NCI-H446 treated with DMSO at 0.1 percent for 48 hours (cell line): ENCODE measurements at regions not wholly inside any gene's neighbourhood (a gene's known extent, or its start where the extent isn't known, plus 50 kb on each side); places are given as distances from the start of the nearest gene placed in this dataset.
"Not testable (repeated sequence)": the region's sequence is repeated elsewhere in the genome, so short reads cannot be mapped to it uniquely, and the experiment has no call there.

ENCODE experiments used
- DNase-seq: peaks from one replicate; lab custom pipeline; 2025; lab: John Stamatoyannopoulos, UW

DNA sequence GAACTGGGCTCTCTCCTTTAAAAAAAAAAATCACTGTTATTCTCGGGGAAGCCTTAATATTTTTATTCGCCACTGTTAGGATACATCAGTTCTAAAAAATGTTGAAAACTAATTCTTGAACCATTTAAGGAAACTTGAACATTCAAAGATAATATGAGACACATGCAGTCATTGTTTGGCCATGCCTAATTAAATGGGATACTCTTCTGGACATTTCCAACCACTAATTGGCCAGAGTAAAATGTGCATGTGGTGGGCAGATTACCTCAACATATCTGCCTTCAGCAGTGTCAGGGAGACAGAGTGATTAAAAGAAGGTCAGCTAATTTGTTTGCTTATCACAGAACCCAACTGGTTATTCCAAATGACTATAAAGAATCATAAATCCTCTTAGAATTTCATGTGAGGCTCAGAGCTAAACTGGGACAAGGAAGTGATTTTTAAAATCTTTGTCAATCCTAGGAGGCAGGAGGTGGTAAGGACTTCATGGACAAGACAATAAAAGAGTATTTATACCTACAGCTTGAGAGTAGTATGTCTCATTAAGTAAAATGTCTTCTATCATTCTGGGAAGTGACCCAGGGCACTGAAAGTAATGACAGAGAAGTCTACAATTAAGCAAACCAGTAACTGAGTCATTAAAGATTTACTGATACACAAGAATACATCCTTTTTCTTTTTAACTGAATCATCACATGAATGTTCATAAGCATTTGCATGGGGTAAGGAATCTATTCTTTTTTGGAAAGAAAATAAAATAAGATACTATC, 242.9 kb upstream of the TRPM3 start:
- no peak for DNase-seq

DNA sequence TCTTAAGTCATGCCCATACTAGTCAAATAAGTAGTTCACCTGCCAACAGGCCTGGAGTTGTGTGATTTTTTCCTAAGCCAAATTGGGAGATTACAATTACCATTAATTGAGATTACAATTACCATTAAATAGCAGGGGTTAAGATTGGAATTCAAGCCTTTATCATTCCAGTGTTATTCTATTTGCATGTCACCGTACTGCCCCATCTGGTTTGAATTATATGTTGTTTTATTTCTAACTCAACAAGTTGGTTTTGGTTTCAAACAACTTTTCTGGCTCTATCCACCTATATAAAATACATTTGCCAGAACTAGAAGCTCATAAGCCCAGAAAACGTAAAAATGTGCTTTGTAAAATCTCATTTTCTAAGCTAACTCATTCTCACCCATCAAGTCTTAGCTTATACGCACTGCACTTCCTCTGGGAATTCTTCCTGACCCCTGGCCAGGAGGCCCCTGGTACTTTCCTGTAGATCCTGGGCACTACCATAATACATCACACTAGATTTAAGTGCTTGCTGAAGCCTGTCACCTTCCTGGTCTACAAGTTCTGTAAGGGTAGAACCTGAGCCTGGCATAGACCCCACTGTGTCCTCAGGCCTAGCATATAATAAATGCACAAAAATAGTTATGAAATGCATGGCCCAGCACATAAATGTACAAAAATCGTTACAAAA, 242.0 kb upstream of the TRPM3 start:
- no peak for DNase-seq

DNA sequence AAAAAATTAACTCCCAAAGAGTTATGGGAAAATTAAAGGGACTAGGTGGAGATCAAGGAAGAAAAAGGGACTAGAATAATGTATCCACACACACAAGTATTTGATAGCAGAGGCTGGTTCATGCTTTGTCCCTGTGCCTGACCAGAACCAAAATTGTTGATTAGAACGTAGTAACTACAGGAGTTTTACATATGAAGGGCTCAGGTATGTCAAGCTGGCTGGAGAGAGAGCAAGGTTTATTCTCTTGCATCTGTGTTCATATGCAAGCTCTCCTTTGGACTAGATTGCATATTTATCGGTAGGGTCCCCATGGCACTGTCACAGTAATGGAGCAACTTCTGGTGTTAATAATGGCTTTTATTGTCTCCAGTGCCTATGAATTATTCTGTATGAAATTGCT, 239.9 kb upstream of the TRPM3 start:
- DNase-seq = no peak

DNA sequence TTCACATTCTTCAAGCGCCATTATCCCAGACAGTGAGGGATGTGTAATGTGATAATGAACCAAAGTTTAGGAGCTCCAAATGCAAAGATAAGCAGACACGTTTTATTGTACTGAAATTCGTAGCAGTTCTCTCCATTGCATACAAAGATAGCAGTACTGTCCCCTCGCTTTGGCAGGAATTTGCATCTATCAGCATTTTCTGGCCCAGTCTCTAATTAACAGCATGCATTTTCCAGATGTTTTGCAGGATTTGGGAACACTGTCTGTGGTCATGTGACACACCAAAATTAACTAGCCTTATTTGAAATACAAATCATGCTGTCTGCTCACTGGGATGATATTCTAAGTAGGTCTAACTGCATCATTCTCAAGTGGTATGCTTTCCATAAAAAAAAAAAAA, 235.9 kb upstream of the TRPM3 start:
- DNase-seq = no peak

DNA sequence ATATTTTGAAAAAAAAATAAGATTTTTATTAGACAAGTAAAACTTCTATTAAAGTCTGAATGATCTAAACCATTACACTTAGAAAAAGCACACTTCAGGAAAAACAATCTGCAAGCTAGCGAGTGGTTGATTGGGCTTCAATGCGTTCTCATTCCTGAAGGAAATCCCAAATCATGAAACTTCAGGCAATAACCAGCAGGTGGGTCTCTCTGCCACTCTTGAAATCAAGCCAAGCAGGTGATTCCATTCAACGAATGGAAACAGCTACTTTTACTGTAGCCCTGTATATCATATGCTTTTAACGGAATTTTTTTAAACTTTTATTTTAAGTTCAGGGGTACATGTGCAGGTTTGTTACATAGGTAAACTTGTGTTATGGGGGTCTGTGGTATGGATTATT, 234.5 kb upstream of the TRPM3 start:
- DNase-seq = no peak

DNA sequence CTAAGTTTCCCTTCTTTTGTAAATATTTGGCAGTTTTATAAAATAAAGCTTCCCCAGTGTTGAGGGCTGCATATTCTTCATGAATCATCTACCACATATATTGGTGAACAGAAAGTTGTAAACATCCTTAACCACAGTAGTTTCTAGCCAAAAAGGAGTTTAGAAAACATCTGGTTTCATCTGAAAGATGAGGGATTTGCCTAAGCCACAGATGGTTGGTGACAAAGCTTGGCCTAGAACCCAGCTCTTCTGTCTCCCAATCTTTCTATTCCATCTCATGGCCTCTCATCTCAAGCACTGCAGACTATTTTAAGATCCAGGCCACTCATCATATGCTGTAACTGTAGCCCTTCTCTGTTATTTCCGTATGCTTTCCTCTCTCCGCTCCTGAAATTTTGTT, 232.3 kb upstream of the TRPM3 start:
- DNase-seq = no peak

DNA sequence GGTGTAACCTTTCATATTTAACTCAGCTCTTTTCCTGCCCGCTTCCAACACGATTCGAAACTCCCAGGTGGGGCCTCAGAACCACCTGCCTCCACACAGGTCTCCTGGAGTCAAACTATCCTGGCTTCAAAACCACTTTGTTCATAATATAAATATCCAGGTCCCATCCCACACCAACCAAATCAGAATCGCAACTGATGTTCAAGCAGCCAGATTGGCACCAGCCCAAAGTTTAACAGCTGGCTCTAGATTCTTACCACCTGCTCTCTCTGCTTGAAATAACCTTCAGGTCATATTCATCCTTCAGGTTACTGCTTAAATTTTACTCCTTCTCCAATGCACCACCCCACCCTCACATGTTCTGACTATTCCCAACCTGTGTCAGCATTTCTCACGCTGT, 231.4 kb upstream of the TRPM3 start:
- DNase-seq = no peak

DNA sequence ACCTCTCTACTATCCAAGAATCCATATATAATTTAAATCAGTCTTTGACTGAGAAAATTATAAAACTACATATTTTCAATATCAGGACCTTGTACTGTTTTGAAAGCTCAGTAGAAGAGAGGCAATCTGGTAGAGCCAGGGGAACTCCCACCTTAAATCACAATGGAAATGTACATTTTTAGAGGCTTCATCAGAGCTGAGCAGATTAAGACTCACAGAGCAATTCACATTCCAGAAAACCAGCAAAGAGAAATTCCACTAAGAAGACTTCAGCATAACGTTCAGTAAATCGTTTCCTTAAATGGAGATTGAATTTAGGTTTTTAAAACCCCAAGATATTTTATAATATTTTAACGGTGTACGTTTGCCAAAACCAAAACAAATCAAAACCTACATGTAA, 227.8 kb upstream of the TRPM3 start:
- DNase-seq = no peak

DNA sequence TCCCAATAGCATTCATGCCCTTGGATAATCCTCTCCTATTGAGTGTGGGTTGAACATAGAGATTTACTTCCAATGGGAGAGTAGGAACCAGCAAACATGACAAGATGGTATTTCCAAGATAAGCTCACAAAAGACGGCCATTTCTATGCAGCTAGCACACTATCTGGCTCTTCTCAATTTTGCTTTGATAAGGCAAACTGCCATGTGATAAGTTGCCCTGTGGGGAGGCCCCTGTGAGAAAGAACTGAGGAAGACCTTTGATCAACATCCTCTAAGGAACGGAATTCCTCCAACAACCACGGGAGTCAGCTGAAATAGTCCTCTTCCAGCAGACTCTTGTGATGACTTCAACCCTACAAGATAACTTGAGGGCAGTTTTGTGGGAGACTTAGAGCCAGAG, 211.9 kb upstream of the TRPM3 start:
- no peak for DNase-seq

DNA sequence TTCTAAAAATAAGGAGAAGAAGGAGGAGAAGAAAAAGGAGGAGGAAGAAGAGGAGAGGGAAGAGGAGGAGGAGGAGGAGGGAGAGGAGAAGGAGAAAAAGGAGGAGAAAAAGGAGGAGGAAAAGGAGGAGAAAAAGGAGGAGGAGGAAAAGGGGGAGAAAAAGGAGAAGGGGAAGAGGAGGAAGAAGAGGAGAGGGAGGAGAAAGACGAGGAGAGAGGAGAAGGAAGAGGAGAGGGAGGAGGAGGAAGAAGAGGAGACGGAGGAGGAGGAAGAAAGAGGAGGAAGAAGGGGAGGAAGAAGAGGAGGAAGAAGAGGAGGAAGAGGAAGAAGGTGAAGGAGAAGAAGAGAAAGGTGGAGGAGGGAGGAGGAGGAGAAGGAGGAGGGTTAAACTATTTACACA, 210.2 kb upstream of the TRPM3 start:
- no peak for DNase-seq

DNA sequence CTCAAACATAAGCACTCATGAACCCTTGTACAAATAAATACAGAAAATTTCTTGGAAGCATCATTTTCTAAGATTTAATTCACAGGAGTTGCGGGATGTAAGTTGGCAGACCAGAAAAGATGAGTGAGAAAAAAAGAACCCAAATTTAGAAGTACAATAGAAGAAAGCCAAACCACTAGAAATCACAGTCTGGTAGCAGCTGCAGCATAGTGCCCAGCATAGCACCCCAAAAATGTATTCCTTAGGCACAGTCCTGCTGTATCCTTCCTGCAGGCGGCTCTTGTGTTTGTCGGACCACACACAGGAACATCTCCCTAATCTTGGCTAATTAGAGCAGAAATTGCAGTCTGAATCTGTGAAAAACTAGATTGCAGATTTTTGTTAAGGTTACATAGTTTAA, 208.5 kb upstream of the TRPM3 start:
- no peak for DNase-seq

DNA sequence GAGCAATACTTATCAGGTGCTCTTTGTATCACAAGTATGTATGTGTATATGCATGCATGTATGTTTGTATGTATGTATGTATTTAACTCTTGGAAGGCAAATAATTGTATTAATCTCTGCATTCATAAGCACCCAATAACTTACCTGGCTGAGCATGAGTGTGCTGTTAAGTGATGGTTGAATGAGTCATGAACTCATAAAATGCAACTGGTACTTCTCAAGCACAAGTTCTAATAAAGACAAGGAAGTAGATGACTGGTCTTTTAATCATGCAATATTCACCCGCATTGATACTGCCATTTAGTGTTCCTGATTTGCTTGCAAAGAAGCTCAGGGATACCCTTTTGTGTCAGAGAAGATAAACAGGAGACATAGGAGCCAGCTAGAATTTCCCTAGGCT, 204.9 kb upstream of the TRPM3 start:
- no peak for DNase-seq

DNA sequence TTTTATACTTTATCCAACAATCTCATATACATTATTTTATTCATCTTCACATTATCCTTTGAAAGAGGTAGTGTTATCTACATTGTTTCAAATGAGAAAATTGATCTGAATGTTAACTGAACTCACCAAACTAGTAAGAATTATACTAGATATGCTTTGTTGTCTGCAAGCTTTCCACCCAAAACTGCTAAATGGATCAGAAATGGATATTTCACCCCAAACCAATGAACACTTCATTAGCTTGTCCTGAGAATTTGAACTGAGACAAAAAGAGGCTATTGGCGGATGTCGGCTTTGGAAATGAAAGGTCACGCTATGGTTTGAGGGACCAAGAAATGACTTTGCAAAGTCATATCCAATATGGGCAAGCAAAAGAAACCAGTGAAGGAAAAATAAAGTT, 201.9 kb upstream of the TRPM3 start:
- no peak for DNase-seq

DNA sequence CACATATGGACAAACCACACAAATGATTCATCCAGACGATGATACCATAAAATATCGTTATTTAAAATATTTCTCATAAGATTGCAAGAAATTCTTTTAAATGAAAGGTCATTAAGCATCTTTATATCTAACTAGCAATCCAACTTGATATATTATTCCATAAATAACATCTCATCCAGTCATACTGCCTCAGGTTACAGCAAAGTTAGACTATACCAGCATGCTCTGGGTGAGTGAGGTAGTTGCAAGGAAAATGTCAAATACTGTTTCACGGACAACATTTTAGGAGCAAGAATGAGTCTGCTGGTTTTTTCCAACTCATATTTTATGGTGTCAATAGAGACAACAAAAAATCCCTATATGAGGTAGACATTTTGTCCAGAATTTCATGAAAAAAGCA, 200.9 kb upstream of the TRPM3 start:
- no peak for DNase-seq

DNA sequence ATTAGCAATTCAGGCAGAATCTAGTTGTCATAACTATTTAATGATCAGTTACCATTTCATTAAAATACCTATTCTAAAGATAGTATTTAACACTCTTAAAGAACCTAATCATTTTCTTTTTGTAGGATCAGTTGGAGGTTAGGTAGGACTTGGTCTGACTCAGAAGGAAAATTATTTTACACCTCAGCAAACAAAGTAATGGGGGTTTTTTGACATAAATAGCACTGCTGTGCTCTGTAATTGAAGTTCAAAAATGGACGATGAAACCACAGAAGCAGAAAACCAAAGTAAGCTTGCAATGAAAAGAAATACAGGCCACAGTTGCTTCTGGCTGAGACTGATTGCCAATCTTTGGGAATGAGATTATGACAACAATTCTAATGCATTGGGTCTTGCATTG, 187.0 kb upstream of the TRPM3 start:
- DNase-seq = no peak

DNA sequence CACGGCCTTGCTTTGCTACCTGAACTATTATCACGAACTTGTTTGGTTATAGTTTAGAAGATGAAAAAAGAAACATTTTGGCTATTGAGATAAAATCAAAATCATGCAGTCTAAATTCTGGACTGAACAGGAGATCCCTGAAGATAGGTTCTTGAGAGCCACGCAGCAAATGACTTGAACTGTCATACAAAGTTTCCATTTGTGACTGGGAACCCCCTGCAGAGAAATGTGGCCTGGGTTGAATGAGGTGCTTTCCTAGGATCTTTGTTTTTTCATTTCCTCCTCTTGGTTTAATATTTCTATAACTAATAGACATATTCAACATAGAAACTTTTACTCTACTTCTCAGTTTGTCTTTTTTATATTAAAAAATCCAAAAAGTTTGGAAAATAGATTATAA, 184.7 kb upstream of the TRPM3 start:
- DNase-seq = no peak

DNA sequence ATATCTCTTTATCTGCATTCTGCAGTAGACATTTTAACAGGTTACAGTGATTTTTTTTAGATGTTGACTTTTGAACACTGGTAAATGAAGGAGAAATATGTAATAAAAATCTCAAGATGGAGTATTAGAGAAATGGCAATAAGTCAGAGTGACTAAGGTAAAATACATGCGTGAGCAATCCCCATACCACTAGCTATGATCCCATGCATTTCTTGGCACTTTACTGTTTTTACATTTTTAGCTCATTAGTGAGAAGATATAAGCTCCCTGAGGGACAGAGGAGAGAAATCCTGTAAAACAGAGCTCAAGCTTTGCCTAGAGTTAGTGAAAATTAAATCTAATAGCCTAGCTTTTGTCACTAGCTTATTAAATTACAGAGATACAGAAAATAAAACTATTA, 181.9 kb upstream of the TRPM3 start:
- no peak for DNase-seq

DNA sequence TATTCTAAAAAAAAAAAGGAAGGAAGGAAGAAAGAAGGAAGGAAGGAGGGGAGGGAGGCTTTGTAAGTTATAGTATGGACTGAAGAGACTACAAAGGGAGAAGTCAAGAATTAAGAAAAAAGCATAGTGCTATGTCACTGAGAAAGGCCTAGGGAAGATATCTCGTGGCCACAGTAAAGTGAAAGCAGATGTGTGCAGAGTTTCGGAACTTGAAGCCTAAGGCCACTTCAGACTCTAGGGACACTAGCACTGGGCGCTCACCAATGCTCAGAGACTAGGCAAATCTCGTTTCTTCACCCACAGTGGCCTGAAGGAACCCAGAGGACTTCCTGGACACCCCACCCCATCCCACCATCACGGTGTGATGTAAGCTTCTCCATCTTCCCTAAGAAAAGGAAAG, 181.4 kb upstream of the TRPM3 start:
- no peak for DNase-seq

DNA sequence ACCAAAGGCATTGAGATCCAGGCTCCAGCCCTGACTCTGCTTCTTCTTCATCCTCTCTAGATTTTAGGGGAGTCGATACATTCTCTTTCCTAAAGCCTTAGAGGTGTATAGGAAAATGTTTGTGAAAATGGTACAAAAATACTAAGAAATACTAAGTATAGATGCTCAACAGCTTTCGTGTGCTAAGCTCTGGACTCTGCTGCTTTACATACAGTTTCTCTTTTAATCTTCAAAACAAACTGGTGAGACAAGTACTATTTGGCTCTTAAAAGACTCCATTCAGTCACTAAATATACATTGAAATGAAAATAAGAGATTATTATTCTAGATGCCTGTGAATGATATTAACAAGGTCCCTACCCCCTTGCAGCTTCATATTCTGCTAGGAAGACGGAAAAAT, 174.5 kb upstream of the TRPM3 start:
- no peak for DNase-seq

DNA sequence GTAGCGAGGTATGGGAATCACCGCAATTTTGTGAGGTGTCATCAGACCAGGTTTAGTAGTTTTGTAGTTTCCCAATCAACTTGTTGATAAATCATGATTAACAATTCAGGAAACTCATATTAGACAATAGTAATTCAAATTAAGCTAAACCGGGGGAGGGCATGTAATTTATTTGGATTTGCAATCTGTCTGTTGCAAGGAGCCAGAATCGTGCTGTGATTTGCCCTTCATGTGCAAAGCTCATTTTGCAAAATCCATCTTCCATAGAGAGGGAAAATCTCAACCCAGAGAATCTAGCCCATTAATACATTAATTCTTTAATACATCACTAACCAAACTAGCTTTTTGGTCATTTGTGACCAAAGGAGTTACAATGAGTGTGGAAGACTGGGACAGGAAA, 164.7 kb upstream of the TRPM3 start:
- DNase-seq = no peak

DNA sequence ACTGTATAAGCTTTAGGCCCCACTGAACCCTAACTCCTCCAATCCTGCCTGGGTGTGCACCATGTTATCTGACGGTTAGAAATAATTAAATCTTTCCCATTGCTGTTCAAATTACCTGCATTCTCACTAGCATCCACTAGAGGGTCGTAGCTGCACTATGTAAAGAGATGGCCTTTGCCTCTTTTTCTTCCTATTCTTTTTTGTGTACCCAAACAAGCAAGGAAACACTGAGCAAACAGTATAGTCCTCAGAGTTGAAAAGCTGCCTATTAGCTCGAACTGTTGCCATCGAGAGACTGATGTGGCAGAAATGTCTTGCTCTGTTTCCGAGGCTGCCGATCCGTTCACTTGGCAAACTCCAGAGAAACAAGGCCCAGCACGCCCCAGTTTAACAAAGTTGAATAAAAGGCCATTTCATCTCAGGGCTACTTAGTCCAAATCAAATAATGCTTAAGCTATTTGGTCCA, 163.8 kb upstream of the TRPM3 start:
- DNase-seq = no peak

DNA sequence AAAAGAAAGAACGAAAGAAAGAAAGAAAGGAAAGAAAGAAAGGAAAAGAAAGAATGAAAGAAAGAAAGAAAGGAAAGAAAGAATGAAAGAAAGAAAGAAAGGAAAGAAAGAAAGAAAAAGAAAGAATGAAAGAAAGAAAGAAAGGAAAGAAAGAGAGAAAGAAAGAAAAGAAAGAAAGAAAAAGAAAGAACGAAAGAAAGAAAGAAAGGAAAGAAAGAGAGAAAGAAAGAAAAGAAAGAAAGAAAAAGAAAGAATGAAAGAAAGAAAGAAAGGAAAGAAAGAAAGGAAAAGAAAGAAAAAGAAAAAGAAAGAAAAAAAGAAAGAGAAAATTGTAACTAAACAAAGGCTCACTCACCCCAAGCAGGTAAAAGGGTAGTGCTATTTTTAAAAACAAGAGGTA, 160.7 kb upstream of the TRPM3 start:
- not testable (repeated sequence) for DNase-seq

DNA sequence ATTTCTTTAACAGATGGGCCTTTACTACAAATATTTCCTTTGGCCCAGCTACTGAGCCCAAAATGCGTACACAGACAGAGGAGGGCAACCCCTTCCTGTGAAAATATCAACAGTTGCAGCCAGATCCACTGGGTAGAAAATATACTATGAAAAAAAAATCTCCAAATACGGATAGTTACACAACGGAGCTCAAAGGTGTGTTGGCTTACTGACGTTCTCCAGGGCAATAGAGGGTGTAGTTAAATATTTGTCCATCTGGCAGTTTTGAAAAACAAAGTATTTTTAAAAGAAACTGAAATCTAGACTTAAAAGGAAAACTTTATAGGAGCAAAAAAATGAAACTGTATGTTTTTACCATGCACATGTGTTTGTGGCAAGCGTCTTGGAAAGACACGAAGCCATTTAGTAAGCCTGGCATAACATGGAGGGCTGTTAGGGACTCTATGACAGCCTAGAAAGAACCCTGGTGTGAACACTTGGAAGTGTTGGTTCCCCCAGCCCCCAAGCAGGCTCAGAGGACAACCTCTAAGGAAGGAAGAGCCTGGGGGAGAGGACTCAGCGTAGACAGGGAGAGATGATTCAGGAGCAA, 157.8 kb upstream of the TRPM3 start:
- no peak for DNase-seq

DNA sequence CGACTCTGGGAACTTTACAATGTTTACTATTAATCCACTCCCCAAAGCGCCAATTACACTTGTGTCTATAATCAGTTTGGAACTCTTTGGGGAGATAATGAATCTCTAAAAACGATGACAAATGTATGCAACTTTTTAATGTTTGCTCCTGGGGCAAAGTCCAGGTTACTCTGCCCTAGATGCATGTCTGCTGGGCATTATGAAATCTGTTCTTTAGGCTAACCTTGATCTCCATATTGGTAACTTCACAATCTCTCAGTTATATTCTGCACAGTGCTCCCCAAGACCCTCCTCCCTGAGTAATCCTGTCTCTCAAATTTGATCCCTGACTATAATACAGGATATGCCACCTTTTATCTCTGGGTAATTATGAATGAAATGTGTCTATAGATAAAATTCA, 152.2 kb upstream of the TRPM3 start:
- no peak for DNase-seq
